ENCODE measurements at regions not wholly inside any gene's neighbourhood (a gene's known extent, or its start where the extent isn't known, plus 50 kb on each side); places are given as distances from the start of the nearest gene placed in this dataset.

DNA sequence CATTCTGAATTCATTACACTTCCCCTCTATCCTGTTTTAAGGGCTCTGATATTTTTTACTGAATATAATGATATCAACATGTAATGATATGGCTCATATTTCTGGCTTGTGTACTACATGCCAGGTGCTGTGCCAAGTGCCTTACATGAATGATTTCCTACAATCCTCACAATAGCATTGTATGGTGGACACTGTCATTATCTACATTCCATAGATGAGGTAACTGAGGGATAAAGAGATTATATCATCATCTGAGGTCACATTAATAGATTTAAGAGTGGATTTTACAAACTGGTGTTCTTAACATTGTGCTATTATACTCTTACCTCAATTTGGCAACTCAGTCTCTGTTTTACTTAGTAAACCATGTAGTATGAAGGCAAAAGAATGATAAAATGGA is 502.0 kb downstream of the LIG4 start:
- CTCF ChIA-PET, result interaction anchor here (0.5 to 1.0 kb wide), 4 partner anchors 13 to 1117 kb away, joined by 3 to 9 read pairs (median 4); no protein-coding TSS in a partner anchor

DNA sequence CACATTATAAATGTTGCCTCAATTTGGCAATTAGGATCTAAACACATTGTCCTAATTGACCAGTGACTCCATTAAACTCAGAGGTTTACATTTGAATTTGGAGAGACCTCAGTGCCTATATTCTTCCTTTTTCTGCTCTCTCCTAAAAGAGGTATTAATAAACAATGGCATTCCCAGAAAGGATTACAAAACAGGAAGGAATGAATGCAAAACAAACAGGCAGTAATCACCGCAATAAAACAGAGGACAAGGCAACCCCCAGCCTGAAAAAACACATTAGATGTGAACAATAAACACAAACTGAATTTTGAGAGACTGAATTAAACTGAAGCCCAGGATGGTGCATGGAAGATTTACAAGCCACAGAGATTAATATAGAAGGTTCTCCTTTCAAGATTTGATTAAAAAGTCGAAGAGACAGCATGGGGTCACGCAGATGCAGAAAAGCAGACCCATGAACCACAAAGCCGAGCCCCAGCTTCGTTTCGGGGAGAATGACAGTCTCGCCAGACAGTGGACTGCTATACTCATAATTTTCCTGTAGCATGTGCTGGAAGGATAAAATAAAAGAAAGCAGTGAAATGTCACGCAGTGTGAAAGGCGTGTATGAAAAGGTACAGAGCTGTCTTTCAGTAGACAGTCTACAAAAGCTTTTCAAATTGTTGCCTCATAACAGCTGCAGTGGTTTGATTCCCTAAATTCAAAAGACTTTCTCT is 503.0 kb downstream of the LIG4 start:
- ChIA-PET POLR2A (no interaction called here), CTCF (interaction anchor here (1.0 kb wide), 1 partner anchor 24 kb away, joined by 5 read pairs; no protein-coding TSS in a partner anchor)
- no TSS peak for BruUV-seq (replicated peaks)
- H3K27ac Mint-ChIP-seq (ENCODE audit: low read depth, unreplicated experiment), result no peak overlapping the region
- intact Hi-C loops (cut with micrococcal nuclease), result no loop called here
- no peak for DNase-seq (ENCODE audit: unreplicated experiment)
- H3K36me3 Mint-ChIP-seq (ENCODE audit: insufficient read depth, unreplicated experiment), result no peaks in the 10 kb centered on the region
- peaks cover 28% of the 10 kb centered on the region for H3K9me3 Mint-ChIP-seq (ENCODE audit: unreplicated experiment)
- H3K27me3 Mint-ChIP-seq (ENCODE audit: insufficient read depth, unreplicated experiment), result no peaks in the 10 kb centered on the region
- no peaks in the 10 kb centered on the region for H3K4me1 Mint-ChIP-seq (ENCODE audit: insufficient read depth, unreplicated experiment)
- TF ChIP-seq, protein P1, sequence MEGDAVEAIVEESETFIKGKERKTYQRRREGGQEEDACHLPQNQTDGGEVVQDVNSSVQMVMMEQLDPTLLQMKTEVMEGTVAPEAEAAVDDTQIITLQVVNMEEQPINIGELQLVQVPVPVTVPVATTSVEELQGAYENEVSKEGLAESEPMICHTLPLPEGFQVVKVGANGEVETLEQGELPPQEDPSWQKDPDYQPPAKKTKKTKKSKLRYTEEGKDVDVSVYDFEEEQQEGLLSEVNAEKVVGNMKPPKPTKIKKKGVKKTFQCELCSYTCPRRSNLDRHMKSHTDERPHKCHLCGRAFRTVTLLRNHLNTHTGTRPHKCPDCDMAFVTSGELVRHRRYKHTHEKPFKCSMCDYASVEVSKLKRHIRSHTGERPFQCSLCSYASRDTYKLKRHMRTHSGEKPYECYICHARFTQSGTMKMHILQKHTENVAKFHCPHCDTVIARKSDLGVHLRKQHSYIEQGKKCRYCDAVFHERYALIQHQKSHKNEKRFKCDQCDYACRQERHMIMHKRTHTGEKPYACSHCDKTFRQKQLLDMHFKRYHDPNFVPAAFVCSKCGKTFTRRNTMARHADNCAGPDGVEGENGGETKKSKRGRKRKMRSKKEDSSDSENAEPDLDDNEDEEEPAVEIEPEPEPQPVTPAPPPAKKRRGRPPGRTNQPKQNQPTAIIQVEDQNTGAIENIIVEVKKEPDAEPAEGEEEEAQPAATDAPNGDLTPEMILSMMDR (IDR thresholded peaks at IDR 0.05; ENCODE audit: unreplicated experiment), result no peak
- H3K4me3 Mint-ChIP-seq (ENCODE audit: unreplicated experiment), result no peak overlapping the region

More for the DNA sequence above, 502.0 kb downstream of the LIG4 start:
- no peak for DNase-seq (ENCODE audit: unreplicated experiment)
- no peaks in the 10 kb centered on the region for H3K4me1 Mint-ChIP-seq (ENCODE audit: insufficient read depth, unreplicated experiment)
- POLR2A ChIA-PET, result no interaction called here
- peaks cover 30% of the 10 kb centered on the region for H3K9me3 Mint-ChIP-seq (ENCODE audit: unreplicated experiment)
- no peaks in the 10 kb centered on the region for H3K27me3 Mint-ChIP-seq (ENCODE audit: insufficient read depth, unreplicated experiment)
- H3K27ac Mint-ChIP-seq (ENCODE audit: low read depth, unreplicated experiment), result no peak overlapping the region
- no peak overlapping the region for H3K4me3 Mint-ChIP-seq (ENCODE audit: unreplicated experiment)
- TF ChIP-seq, protein P1 (IDR thresholded peaks at IDR 0.05; ENCODE audit: unreplicated experiment), result no peak
- intact Hi-C loops (cut with micrococcal nuclease), result no loop called here
- H3K36me3 Mint-ChIP-seq (ENCODE audit: insufficient read depth, unreplicated experiment), result no peaks in the 10 kb centered on the region
- BruUV-seq (replicated peaks), result no TSS peak

DNA sequence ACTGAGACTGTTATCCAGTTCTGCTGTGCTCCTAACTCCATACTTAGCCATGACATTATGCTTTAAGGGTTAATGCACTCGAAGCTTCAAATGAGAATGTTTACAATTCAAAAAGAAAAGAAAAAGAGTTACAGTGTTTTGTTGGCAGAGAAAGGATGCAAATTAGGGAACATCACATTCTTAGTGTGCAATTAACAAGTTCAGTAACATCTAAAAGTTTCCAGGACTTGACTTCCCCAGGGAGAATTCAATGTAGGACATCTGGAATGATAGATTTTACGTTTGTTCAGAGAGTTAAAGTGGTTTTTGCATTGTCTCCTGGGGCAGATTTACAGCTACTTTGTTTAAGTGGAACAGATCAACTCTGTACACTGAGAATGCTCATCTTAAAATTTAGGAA is 525.2 kb downstream of the LIG4 start:
- no peak for DNase-seq (ENCODE audit: unreplicated experiment)
- Mint-ChIP-seq H3K9me3 (ENCODE audit: unreplicated experiment) (peaks cover 23% of the 10 kb centered on the region), H3K4me1 (ENCODE audit: insufficient read depth, unreplicated experiment) (no peaks in the 10 kb centered on the region), H3K27ac (ENCODE audit: low read depth, unreplicated experiment) (no peak overlapping the region), H3K36me3 (ENCODE audit: insufficient read depth, unreplicated experiment) (no peaks in the 10 kb centered on the region), H3K4me3 (ENCODE audit: unreplicated experiment) (no peak overlapping the region), H3K27me3 (ENCODE audit: insufficient read depth, unreplicated experiment) (no peaks in the 10 kb centered on the region)
- TF ChIP-seq, protein P1 (IDR thresholded peaks at IDR 0.05; ENCODE audit: unreplicated experiment), result no peak
- intact Hi-C loops (cut with micrococcal nuclease), result no loop called here
- ChIA-PET POLR2A (no interaction called here), CTCF (no interaction called here)
- BruUV-seq (replicated peaks), result no TSS peak

DNA sequence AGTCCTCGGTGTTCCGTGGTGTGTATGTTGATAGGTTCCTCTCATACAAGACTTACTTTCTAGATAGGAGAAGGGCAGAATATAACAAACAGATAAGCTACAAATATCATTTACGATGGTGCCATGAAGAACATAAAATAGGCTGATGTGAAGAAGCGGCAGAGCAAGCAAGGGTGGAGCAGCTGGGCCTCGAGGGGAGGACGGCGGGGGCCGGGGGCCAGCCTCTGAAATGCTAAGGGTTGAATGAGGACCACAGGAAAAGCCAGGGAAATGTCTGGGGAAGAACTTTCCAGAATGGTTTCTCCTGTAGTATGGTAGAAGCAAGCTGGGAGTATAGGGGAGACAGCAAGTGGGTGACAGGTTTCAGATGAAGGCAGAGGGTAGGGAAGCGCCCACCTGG is 529.5 kb downstream of the LIG4 start:
- POLR2A ChIA-PET, result no interaction called here
- intact Hi-C loops (cut with micrococcal nuclease), result no loop called here
- no TSS peak for BruUV-seq (replicated peaks)
- DNase-seq (ENCODE audit: unreplicated experiment), result no peak
- CTCF ChIA-PET, result no interaction called here
- Mint-ChIP-seq H3K9me3 (ENCODE audit: unreplicated experiment) (peaks cover 30% of the 10 kb centered on the region), H3K36me3 (ENCODE audit: insufficient read depth, unreplicated experiment) (no peaks in the 10 kb centered on the region), H3K27ac (ENCODE audit: low read depth, unreplicated experiment) (no peak overlapping the region), H3K27me3 (ENCODE audit: insufficient read depth, unreplicated experiment) (no peaks in the 10 kb centered on the region), H3K4me3 (ENCODE audit: unreplicated experiment) (no peak overlapping the region), H3K4me1 (ENCODE audit: insufficient read depth, unreplicated experiment) (no peaks in the 10 kb centered on the region)
- TF ChIP-seq, protein P1 (IDR thresholded peaks at IDR 0.05; ENCODE audit: unreplicated experiment), result no peak

Data from MCF 10A (cell line).